ENCODE measurements at regions not wholly inside any gene's neighbourhood (a gene's known extent, or its start where the extent isn't known, plus 50 kb on each side); places are given as distances from the start of the nearest gene placed in this dataset.

DNA sequence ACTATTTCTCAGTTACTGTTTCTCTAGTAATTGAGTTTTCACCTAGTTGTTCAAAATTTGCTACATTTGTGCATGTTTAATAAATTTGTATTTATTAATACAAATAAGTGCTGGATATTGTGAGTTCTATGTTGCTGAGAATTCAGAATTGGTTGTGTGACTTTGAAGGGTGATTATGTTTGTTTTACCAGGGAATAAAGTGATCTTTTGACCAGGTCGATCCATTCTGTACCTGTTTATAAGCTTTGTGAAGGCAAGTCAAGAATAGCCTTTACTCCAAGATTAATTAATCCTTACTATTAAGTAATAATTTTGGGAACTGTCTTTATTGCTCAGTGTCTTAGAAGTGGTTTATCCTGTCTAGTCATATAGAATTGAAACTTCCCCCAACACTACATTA, 230.0 kb upstream of the GYPC start:
- TF ChIP-seq, protein P1, sequence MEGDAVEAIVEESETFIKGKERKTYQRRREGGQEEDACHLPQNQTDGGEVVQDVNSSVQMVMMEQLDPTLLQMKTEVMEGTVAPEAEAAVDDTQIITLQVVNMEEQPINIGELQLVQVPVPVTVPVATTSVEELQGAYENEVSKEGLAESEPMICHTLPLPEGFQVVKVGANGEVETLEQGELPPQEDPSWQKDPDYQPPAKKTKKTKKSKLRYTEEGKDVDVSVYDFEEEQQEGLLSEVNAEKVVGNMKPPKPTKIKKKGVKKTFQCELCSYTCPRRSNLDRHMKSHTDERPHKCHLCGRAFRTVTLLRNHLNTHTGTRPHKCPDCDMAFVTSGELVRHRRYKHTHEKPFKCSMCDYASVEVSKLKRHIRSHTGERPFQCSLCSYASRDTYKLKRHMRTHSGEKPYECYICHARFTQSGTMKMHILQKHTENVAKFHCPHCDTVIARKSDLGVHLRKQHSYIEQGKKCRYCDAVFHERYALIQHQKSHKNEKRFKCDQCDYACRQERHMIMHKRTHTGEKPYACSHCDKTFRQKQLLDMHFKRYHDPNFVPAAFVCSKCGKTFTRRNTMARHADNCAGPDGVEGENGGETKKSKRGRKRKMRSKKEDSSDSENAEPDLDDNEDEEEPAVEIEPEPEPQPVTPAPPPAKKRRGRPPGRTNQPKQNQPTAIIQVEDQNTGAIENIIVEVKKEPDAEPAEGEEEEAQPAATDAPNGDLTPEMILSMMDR (conservative IDR thresholded peaks at IDR 0.05; ENCODE audit: low read depth in 2 of 2), result no peak
- TF ChIP-seq POLR2AphosphoS5 (IDR thresholded peaks at IDR 0.05; ENCODE audit: low read depth), result no peak
- no peak for TF ChIP-seq EZH2phosphoT487 (IDR thresholded peaks at IDR 0.05; ENCODE audit: unreplicated experiment)
- no peak for TF ChIP-seq EZH2 (IDR thresholded peaks at IDR 0.05; ENCODE audit: low read depth, unreplicated experiment)
- TF ChIP-seq, protein P2, sequence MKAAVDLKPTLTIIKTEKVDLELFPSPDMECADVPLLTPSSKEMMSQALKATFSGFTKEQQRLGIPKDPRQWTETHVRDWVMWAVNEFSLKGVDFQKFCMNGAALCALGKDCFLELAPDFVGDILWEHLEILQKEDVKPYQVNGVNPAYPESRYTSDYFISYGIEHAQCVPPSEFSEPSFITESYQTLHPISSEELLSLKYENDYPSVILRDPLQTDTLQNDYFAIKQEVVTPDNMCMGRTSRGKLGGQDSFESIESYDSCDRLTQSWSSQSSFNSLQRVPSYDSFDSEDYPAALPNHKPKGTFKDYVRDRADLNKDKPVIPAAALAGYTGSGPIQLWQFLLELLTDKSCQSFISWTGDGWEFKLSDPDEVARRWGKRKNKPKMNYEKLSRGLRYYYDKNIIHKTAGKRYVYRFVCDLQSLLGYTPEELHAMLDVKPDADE (IDR thresholded peaks at IDR 0.05), result no peak
- TF ChIP-seq CREB1 (CRISPR knock-in tag; IDR thresholded peaks at IDR 0.05; ENCODE audit: low read depth), result no peak
